Heart left ventricle (tissue), 16 donors: ENCODE measurements at regions not wholly inside any gene's neighbourhood (a gene's known extent, or its start where the extent isn't known, plus 50 kb on each side); places are given as distances from the start of the nearest gene placed in this dataset.
"Not testable (repeated sequence)": the region's sequence is repeated elsewhere in the genome, so short reads cannot be mapped to it uniquely, and the experiment has no call there.

Source experiments
- ATAC-seq, 4 donors: fragments of 200-7000 bp; cut with Tn5 transposase; one replicate each; pipeline ENCODE4 v1.9.1; 2020 to 2022; ENCODE audit warnings: moderate library complexity in 4 of 4, mild to moderate bottlenecking in 3 of 4, moderate number of reproducible peaks in 1 of 4
- DNase-seq, 5 donors: peaks; one replicate each; pipeline ENCODE4 v3.0.0-alpha.2; 2020
- H3K27ac ChIP-seq, 12 donors: fragments of 200-600 bp; sonication (generic) in 4 of 12; one replicate each; pipeline versions ENCODE4 v1.5.0 to v1.8.0; 2016 to 2022; ENCODE audit warnings: mild to moderate bottlenecking in 2 of 12
- H3K27me3 ChIP-seq, 9 donors: fragments of 200-600 bp; sonication (generic) in 2 of 9; one replicate each; pipeline versions ENCODE4 v1.5.1 to v1.8.0; 2016 to 2022; ENCODE audit warnings: mild to moderate bottlenecking in 3 of 9
- H3K36me3 ChIP-seq, 9 donors: fragments of 200-600 bp; sonication (generic) in 2 of 9; one replicate each; pipeline versions ENCODE4 v1.5.0 to v1.8.0; 2018 to 2022; ENCODE audit warnings: mild to moderate bottlenecking in 2 of 9
- H3K4me1 ChIP-seq, 12 donors: fragments of 200-600 bp; sonication (generic) in 4 of 12; one replicate each; pipeline versions ENCODE4 v1.5.0 to v1.8.0; 2016 to 2022; ENCODE audit warnings: mild to moderate bottlenecking in 3 of 12
- H3K4me3 ChIP-seq, 12 donors: fragments of 200-600 bp; sonication (generic) in 4 of 12; one replicate each; pipeline versions ENCODE4 v1.5.0 to v1.8.0; 2017 to 2022; ENCODE audit warnings: mild to moderate bottlenecking in 9 of 12, moderate library complexity in 4 of 12
- H3K9me3 ChIP-seq, 12 donors: fragments of 200-600 bp; sonication (generic) in 4 of 12; one replicate each; pipeline versions ENCODE4 v1.5.0 to v1.8.0; 2016 to 2022; ENCODE audit warnings: mild to moderate bottlenecking in 1 of 12
- POLR2A ChIP-seq, 2 donors: fragments of 450-650 bp; IDR thresholded peaks; one replicate each; pipeline ENCODE4 v1.6.1; 2017; ENCODE audit warnings: antibody characterized with exemption in 2 of 2, mild to moderate bottlenecking in 2 of 2, moderate library complexity in 2 of 2
- WGBS, 4 donors: extraction: QIAGEN DNeasy Blood & Tissue Kit in 2 of 4; methylation state at CpG; one replicate each; pipeline versions ENCODE4 v1.1.5 to v1.1.7; 2013 to 2018; 5-methylcytosine and 5-hydroxymethylcytosine counted together
- intact Hi-C, 10 donors: fragments of 100-400 bp; cut with DNase I; formaldehyde crosslinking; loops; one replicate each; pipeline versions ENCODE4 v1.11.1 to v1.14.2; 2022
- TF ChIP-seq, protein P1 (sequence below), 12 donors: fragments of 200-600 bp; sonication (generic) in 4 of 12; IDR thresholded peaks; one replicate each; pipeline versions ENCODE4 v1.5.0 to v1.8.0; 2018 to 2022; ENCODE audit warnings: antibody characterized with exemption in 12 of 12, mild to moderate bottlenecking in 5 of 12
- donor health status: ischemic (EF 13 %, LVEDD 7.1; RV severe dilation, severe dysfunction).
- donor health status: healthy with polysubstance abuse.
- donor health status: DM: no; HTN: yes; CAD: no.
- donor health status: DM: no; HTN: no; CAD: no.
- donor health status: ischemic (EF 25% LVEDD 6.9; RV normal size, moderate dysfunction).
- donor health status: ischemic (EF 25% LVEDD 5.7; RV mildly dilated, moderate dysfunction).
- donor health status: healthy.
- donor health status: DM: yes; HTN: yes; CAD: no.
- donor health status: ischemic (EF 35%, LVEDD 5.7; RV mildly dilated, moderate dysfunction).
- donor health status: nonischemic (EF 11% LVEDD 7.7; RV severe dilation, severe dysfunction).
- donor health status: DM: yes; HTN: yes; CAD: no.
- donor health status: PGD.
- donor health status: ischemic (EF 29% LVEDD 5.4; RV normal size, mild dysfunction).
- donor health status: nonischemic (EF 23%, LVEDD 6.1; RV moderate dilation, normal function).

DNA sequence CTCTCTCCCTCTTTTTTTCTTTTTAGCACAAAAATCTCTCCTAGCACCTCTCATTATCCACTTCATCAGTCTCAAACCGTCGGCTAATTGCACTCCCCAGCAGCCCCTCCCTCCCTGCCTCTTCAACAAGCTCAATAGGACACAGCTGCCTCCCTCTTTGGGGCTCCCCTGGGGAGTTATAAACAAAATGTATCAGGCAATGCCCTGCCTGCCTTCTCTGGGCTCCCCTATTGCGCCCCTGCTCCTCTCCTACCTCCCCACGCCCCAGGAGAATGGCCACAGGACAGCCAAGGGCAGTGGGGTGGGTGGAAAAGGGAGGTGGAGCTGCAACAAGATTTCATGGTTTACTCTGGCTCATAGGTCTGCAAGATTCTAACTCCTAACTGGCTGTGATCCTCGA is 147.1 kb upstream of the GRIK3 start:
- intact Hi-C loops, result no loop called here

DNA sequence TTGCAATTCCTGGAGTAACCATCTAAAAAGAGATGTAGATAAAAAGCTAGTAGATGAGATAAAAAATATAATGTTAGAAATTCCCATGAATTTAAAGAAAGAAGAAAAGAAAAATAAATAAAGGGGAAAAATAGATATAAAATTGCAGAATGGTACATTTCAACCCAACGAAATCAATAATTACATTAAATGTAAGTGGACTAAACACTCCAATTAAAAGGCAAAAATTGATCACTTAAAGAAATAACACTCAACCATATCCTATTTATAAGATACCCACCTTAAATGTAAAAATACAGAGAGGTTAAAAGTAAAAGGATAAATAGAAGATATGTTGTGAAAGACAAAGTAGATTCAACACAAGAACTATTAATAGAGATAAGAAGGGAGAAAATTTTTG is 150.5 kb upstream of the GRIK3 start:
- TF ChIP-seq, protein P1, sequence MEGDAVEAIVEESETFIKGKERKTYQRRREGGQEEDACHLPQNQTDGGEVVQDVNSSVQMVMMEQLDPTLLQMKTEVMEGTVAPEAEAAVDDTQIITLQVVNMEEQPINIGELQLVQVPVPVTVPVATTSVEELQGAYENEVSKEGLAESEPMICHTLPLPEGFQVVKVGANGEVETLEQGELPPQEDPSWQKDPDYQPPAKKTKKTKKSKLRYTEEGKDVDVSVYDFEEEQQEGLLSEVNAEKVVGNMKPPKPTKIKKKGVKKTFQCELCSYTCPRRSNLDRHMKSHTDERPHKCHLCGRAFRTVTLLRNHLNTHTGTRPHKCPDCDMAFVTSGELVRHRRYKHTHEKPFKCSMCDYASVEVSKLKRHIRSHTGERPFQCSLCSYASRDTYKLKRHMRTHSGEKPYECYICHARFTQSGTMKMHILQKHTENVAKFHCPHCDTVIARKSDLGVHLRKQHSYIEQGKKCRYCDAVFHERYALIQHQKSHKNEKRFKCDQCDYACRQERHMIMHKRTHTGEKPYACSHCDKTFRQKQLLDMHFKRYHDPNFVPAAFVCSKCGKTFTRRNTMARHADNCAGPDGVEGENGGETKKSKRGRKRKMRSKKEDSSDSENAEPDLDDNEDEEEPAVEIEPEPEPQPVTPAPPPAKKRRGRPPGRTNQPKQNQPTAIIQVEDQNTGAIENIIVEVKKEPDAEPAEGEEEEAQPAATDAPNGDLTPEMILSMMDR (IDR thresholded peaks at IDR 0.05), result no peak
- no peak for TF ChIP-seq POLR2A (IDR thresholded peaks at IDR 0.05)
- WGBS, 4 donors, result 45 to 69% (median 55%) methylated on average over 1 of the region's 1 CpG
- Histone ChIP-seq H3K4me3 (no peak overlapping the region), H3K36me3 (no peaks in the 10 kb centered on the region), H3K4me1 (no peaks in the 10 kb centered on the region), H3K27me3 (peaks cover 0 to 31% (median 0%) of the 10 kb centered on the region in 9 donors), H3K27ac (no peak overlapping the region), H3K9me3 (peaks cover 0 to 13% (median 2%) of the 10 kb centered on the region in 12 donors)
- intact Hi-C loops, result no loop called here
- DNase-seq (no peak), ATAC-seq (no peak)

More for the DNA sequence above, 147.1 kb upstream of the GRIK3 start:
- Histone ChIP-seq H3K9me3 (peaks cover 0 to 13% (median 2%) of the 10 kb centered on the region in 12 donors), H3K36me3 (no peaks in the 10 kb centered on the region), H3K4me1 (no peaks in the 10 kb centered on the region), H3K4me3 (no peak overlapping the region), H3K27me3 (peaks cover 0 to 19% (median 0%) of the 10 kb centered on the region in 9 donors), H3K27ac (no peak overlapping the region)
- DNase-seq, result no peak
- WGBS, 4 donors, result 44 to 50% (median 44%) methylated on average over 5 of the region's 5 CpGs
- TF ChIP-seq POLR2A (IDR thresholded peaks at IDR 0.05), result no peak
- TF ChIP-seq, protein P1 (IDR thresholded peaks at IDR 0.05), result no peak
- ATAC-seq, result no peak

DNA sequence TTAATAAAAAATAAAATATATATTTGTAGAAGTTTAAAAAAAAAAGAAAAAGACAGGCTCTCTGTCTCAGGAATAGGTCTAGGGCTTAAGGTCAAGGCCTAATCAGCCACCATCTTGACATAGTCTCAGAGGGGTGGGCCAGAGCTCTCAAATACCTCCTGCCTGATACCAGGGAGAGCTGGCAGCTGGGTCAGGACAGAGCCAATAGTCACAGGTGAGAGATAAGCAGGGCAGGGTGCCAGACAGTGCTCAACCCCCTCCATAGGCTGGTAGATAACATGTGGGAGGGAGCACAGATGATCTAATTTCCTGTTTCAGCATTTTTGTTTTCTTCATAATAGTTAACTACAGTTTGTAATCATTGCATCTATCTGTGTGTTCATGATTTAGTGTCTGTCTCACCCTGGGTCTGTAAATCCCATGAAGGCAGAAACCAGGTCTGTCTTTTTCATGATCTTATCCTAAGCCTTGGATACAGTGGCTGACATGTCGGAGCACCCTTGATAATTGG is 152.0 kb upstream of the GRIK3 start:
- H3K27me3 ChIP-seq, result peaks cover 0 to 23% (median 0%) of the 10 kb centered on the region in 9 donors
- 70 to 78% (median 75%) methylated on average over 1 of the region's 1 CpG for WGBS, 4 donors
- H3K4me1 ChIP-seq, result no peaks in the 10 kb centered on the region
- intact Hi-C loops, result no loop called here
- no peak overlapping the region for H3K4me3 ChIP-seq
- TF ChIP-seq POLR2A (IDR thresholded peaks at IDR 0.05), result no peak
- TF ChIP-seq, protein P1 (IDR thresholded peaks at IDR 0.05), result no peak
- peaks cover 0 to 13% (median 2%) of the 10 kb centered on the region in 12 donors for H3K9me3 ChIP-seq
- H3K36me3 ChIP-seq, result no peaks in the 10 kb centered on the region
- no peak for DNase-seq
- H3K27ac ChIP-seq, result no peak overlapping the region
- ATAC-seq, result no peak

DNA sequence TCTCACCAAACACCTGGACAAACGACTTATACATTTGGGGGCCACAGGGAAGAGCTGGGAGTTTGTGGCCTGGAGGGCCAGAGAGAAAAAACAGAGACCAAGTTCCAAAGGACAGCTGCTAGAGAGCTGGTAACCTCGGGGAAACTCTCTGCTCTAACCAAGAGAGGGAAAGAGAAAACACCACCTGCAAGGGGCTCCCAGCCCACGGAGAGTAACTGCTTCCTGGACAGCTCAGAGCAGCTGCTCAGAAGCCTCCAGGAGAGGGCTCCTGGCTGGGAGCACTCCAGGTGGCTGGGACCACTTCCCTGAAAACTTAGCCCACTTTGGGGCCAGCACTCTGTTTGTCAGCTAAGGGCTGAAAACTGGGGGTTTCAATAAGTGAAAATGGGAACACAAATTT is 154.8 kb upstream of the GRIK3 start:
- Histone ChIP-seq H3K9me3 (peaks cover 0 to 8% (median 0%) of the 10 kb centered on the region in 12 donors), H3K36me3 (no peaks in the 10 kb centered on the region), H3K4me1 (no peaks in the 10 kb centered on the region), H3K27me3 (peaks cover 0 to 11% (median 4%) of the 10 kb centered on the region in 9 donors), H3K27ac (no peak overlapping the region), H3K4me3 (no peak overlapping the region)
- no peak for TF ChIP-seq POLR2A (IDR thresholded peaks at IDR 0.05)
- intact Hi-C loops, result no loop called here
- DNase-seq, result no peak
- no peak for ATAC-seq
- WGBS, 4 donors, result 24 to 43% (median 34%) methylated on average over 3 of the region's 3 CpGs

DNA sequence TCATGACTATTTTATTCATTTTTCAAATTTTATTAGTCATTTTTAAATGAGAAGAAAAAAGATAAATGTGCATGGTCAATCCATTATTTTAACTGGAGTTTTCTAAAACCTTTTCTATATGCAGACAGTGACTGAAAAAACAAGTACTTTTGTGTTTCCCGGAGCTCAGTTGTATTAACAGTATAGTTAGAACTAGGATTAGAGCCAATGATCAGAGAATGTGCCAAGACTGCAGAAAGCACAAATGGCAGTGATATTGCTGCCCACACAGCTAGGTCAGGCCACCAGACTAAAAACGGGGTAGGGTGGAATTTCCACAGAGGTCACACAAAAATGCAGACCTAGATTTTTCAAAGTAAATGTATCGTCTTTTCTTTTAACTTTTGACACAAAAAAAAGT is 163.1 kb upstream of the GRIK3 start:
- ATAC-seq, result no peak
- H3K4me1 ChIP-seq, result no peaks in the 10 kb centered on the region
- 59 to 77% (median 72%) methylated on average over 3 of the region's 3 CpGs for WGBS, 4 donors
- H3K27ac ChIP-seq, result no peak overlapping the region
- TF ChIP-seq POLR2A (IDR thresholded peaks at IDR 0.05), result no peak
- TF ChIP-seq, protein P1 (IDR thresholded peaks at IDR 0.05), result no peak
- intact Hi-C loops, result no loop called here
- H3K27me3 ChIP-seq, result peaks cover 0 to 22% (median 0%) of the 10 kb centered on the region in 9 donors
- no peak overlapping the region for H3K4me3 ChIP-seq
- H3K36me3 ChIP-seq, result no peaks in the 10 kb centered on the region
- DNase-seq, result no peak
- peaks cover 0 to 21% (median 9%) of the 10 kb centered on the region in 12 donors for H3K9me3 ChIP-seq

DNA sequence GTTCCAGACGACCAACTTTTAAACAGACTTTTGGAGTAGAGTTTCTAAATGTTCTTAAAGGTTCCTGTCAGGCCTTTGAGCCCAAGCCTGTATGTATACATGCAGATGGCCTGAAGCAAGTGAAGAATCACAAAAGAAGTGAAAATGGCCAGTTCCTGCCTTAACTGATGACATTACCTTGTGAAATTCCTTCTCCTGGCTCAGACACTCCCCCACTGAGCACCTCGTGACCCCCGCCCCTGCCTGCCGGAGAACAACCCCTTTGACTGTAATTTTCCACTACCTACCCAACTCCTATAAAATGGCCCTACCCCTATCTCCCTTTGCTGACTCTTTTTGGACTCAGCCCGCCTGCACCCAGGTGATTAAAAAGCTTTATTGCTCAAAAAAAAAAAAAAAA is 180.0 kb upstream of the GRIK3 start:
- H3K4me3 ChIP-seq, ATAC-seq, DNase-seq, H3K9me3 ChIP-seq, H3K4me1 ChIP-seq, H3K27ac ChIP-seq, intact Hi-C loops, H3K27me3 ChIP-seq, H3K36me3 ChIP-seq: not testable (repeated sequence)
- WGBS, 4 donors, result 41 to 45% (median 43%) methylated on average over 5 of the region's 5 CpGs
